ENCODE measurements at regions not wholly inside any gene's neighbourhood (a gene's known extent, or its start where the extent isn't known, plus 50 kb on each side); places are given as distances from the start of the nearest gene placed in this dataset.

- no peak for DNase-seq (ENCODE audit: extremely low read depth, low read depth)
- TF ChIP-seq CTCF (IDR thresholded peaks at IDR 0.05; ENCODE audit: low read depth, low read length) = no peak
Measured at GRCh38 chr3:127369356-127369935, 81.6 kb upstream of the PRR20G start.

GRCh38 chr3:127368186-127369032, 80.6 kb upstream of the PRR20G start:
- no peak for DNase-seq (ENCODE audit: extremely low read depth, low read depth)
- no peak for TF ChIP-seq CTCF (IDR thresholded peaks at IDR 0.05; ENCODE audit: low read depth, low read length)

- no peak for TF ChIP-seq CTCF (IDR thresholded peaks at IDR 0.05; ENCODE audit: low read depth, low read length)
- no peak for DNase-seq (ENCODE audit: extremely low read depth, low read depth)
Measured at GRCh38 chr3:127367593-127367992, 79.7 kb upstream of the PRR20G start.

- DNase-seq (ENCODE audit: extremely low read depth, low read depth) = no peak
- no peak for TF ChIP-seq CTCF (IDR thresholded peaks at IDR 0.05; ENCODE audit: low read depth, low read length)
Measured at GRCh38 chr3:127366383-127366782, 78.5 kb upstream of the PRR20G start.

- DNase-seq (ENCODE audit: extremely low read depth, low read depth) = no peak
- no peak for TF ChIP-seq CTCF (IDR thresholded peaks at IDR 0.05; ENCODE audit: low read depth, low read length)
Measured at GRCh38 chr3:127365163-127365798, 77.4 kb upstream of the PRR20G start.

GRCh38 chr3:127363891-127364290, 76.0 kb upstream of the PRR20G start:
- no peak for DNase-seq (ENCODE audit: extremely low read depth, low read depth)
- TF ChIP-seq CTCF (IDR thresholded peaks at IDR 0.05; ENCODE audit: low read depth, low read length) = no peak

GRCh38 chr3:127363171-127363570, 75.3 kb upstream of the PRR20G start:
- no peak for DNase-seq (ENCODE audit: extremely low read depth, low read depth)
- TF ChIP-seq CTCF (IDR thresholded peaks at IDR 0.05; ENCODE audit: low read depth, low read length) = no peak

Data from AG09319 (cell line).